GM12878 (cell line): ENCODE measurements at regions not wholly inside any gene's neighbourhood (a gene's known extent, or its start where the extent isn't known, plus 50 kb on each side); places are given as distances from the start of the nearest gene placed in this dataset.
"Not testable (repeated sequence)": the region's sequence is repeated elsewhere in the genome, so short reads cannot be mapped to it uniquely, and the experiment has no call there.

Experiments used
- CTCF ChIP-seq, 3 experiments: IDR thresholded peaks in 2 of 3; conservative IDR thresholded peaks in 1 of 3; 2 replicates each; pipeline ENCODE4 v1.5.1; 2011; ENCODE audit warnings: low read depth in 3 of 3, low read length in 3 of 3, mild to moderate bottlenecking in 3 of 3, control low read depth in 2 of 3, moderate library complexity in 2 of 3, inconsistent platforms in 1 of 3, mixed read lengths in 1 of 3; ENCODE audit not compliant: control insufficient read depth in 2 of 3, insufficient read depth in 1 of 3; ENCODE audit errors: extremely low read depth in 1 of 3
- FOXK2 ChIP-seq: fragments of 450-650 bp; IDR thresholded peaks from 2 replicates; pipeline ENCODE4 v1.6.1; 2017; ENCODE audit warnings: mild to moderate bottlenecking, moderate library complexity
- GABPA ChIP-seq: IDR thresholded peaks from 2 replicates; pipeline ENCODE4 v1.6.1; 2014; ENCODE audit warnings: antibody characterized with exemption, low read depth, mild to moderate bottlenecking, inconsistent platforms
- JUND ChIP-seq: IDR thresholded peaks from 2 replicates; pipeline ENCODE4 v1.6.1; 2012; ENCODE audit warnings: low read depth, mild to moderate bottlenecking, low read length, improper control_type of control experiment, moderate library complexity
- MYC ChIP-seq: IDR thresholded peaks from 2 replicates; pipeline ENCODE4 v1.6.1; 2011; ENCODE audit warnings: mild to moderate bottlenecking, low read length, moderate library complexity, inconsistent platforms; ENCODE audit not compliant: insufficient read depth, insufficient replicate concordance, insufficient read length, severe bottlenecking
- NFIC ChIP-seq: IDR thresholded peaks from 2 replicates; pipeline ENCODE4 v1.6.1; 2012; ENCODE audit warnings: low read depth, mild to moderate bottlenecking, inconsistent platforms, low read length, moderate library complexity
- POLR2A ChIP-seq: IDR thresholded peaks from 2 replicates; pipeline ENCODE4 v1.6.1; 2011; ENCODE audit warnings: low read depth, mild to moderate bottlenecking, low read length
- RAD21 ChIP-seq: IDR thresholded peaks from 2 replicates; pipeline ENCODE4 v1.6.1; 2011; ENCODE audit warnings: mild to moderate bottlenecking, low read depth, low read length, moderate library complexity; ENCODE audit not compliant: insufficient read depth
- RCOR1 ChIP-seq: conservative IDR thresholded peaks from 2 replicates; pipeline ENCODE4 v1.6.1; 2012; ENCODE audit warnings: low read depth, low read length, improper control_type of control experiment
- SMC3 ChIP-seq: IDR thresholded peaks from 2 replicates; pipeline ENCODE4 v1.6.1; 2011; ENCODE audit warnings: low read length, improper control_type of control experiment, borderline replicate concordance
- TBL1XR1 ChIP-seq: IDR thresholded peaks from 2 replicates; pipeline ENCODE4 v1.6.1; 2012; ENCODE audit warnings: low read depth, low read length, improper control_type of control experiment
- ZNF217 ChIP-seq: fragments of 450-650 bp; IDR thresholded peaks from 2 replicates; pipeline ENCODE4 v1.6.1; 2017; ENCODE audit warnings: antibody characterized with exemption, mild to moderate bottlenecking

DNA sequence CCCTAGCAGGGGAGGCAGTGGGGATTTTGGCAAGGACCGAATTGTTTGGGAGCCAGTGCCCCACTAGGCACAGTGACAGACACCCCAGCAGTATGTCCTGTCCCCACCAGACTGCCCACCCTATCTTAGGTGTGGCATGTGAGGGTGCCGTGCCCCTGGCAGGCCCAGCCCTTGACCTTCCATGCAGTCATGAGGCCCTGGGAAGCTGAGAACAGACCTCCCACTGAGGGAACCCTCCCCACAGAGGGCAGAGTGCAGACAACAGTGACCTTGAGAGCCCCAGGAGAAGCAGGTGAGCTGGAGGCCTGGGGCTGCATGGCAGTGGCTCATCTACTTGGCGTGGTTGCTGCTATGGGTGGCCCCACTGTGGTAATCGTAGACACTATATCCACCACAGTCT is 538.1 kb downstream of the GOLGA6L6 start:
- not testable (repeated sequence) for TF ChIP-seq POLR2A; TBL1XR1; FOXK2; CTCF (IDR thresholded peaks at IDR 0.05 in 2 of 3, conservative IDR thresholded peaks at IDR 0.05 in 1 of 3; ENCODE audit: control insufficient read depth in 2 of 3, extremely low read depth in 1 of 3, insufficient read depth in 1 of 3, low read depth in 3 of 3, low read length in 3 of 3); GABPA; ZNF217; NFIC; SMC3; RAD21; JUND; RCOR1; MYC
